Spinal cord (tissue), 9 donors: ENCODE measurements at regions not wholly inside any gene's neighbourhood (a gene's known extent, or its start where the extent isn't known, plus 50 kb on each side); places are given as distances from the start of the nearest gene placed in this dataset.

Source experiments
- DNase-seq, 6 donors: peaks; one replicate each; pipeline versions ENCODE4 v3.0.0 to v3.0.0-alpha.2; 2013 to 2015; ENCODE audit warnings: low spot score in 6 of 6, low read depth in 4 of 6
- H3K27ac ChIP-seq: one replicate; pipeline ENCODE4 v1.5.1; 2013; ENCODE audit warnings: low read depth, low read length, control low read depth
- H3K27me3 ChIP-seq: one replicate; pipeline ENCODE4 v1.6.1; 2013; ENCODE audit warnings: low read length; ENCODE audit not compliant: control insufficient read depth, insufficient read depth
- H3K36me3 ChIP-seq: one replicate; pipeline ENCODE4 v1.6.1; 2013; ENCODE audit warnings: low read length; ENCODE audit not compliant: control insufficient read depth, insufficient read depth
- H3K4me1 ChIP-seq: one replicate; pipeline ENCODE4 v1.6.1; 2013; ENCODE audit warnings: low read length; ENCODE audit not compliant: control insufficient read depth, insufficient read depth
- H3K4me3 ChIP-seq: one replicate; pipeline ENCODE4 v1.5.1; 2013; ENCODE audit warnings: low read depth, low read length, control low read depth
- H3K9me3 ChIP-seq: one replicate; pipeline ENCODE4 v1.6.1; 2013; ENCODE audit warnings: low read length; ENCODE audit not compliant: control insufficient read depth, insufficient read depth
- WGBS: methylation state at CpG from one replicate; pipeline ENCODE4 v1.1.5; 2013; ENCODE audit warnings: missing lambda C conversion rate; ENCODE audit not compliant: insufficient coverage; 5-methylcytosine and 5-hydroxymethylcytosine counted together
- donor health status: healthy.

GRCh38 chr6:170163405-170164170, 127.3 kb downstream of the DLL1 start:
- WGBS, result 93% methylated on average over 24 of the region's 27 CpGs
- Histone ChIP-seq H3K27ac (no peak overlapping the region), H3K4me3 (no peak overlapping the region), H3K27me3 (no peaks in the 10 kb centered on the region), H3K9me3 (no peaks in the 10 kb centered on the region), H3K36me3 (no peaks in the 10 kb centered on the region), H3K4me1 (peaks cover 17% of the 10 kb centered on the region)
- DNase-seq, result no peak

GRCh38 chr6:170162775-170163404, 128.0 kb downstream of the DLL1 start:
- H3K9me3 ChIP-seq, result no peaks in the 10 kb centered on the region
- peaks cover 17% of the 10 kb centered on the region for H3K4me1 ChIP-seq
- 78% methylated on average over 11 of the region's 19 CpGs for WGBS
- no peaks in the 10 kb centered on the region for H3K36me3 ChIP-seq
- no peak overlapping the region for H3K27ac ChIP-seq
- H3K27me3 ChIP-seq, result no peaks in the 10 kb centered on the region
- no peak for DNase-seq
- no peak overlapping the region for H3K4me3 ChIP-seq

- H3K27ac ChIP-seq, result no peak overlapping the region
- H3K36me3 ChIP-seq, result no peaks in the 10 kb centered on the region
- no peak for DNase-seq
- H3K4me3 ChIP-seq, result no peak overlapping the region
- H3K27me3 ChIP-seq, result no peaks in the 10 kb centered on the region
- no peaks in the 10 kb centered on the region for H3K9me3 ChIP-seq
- 82% methylated on average over 26 of the region's 27 CpGs for WGBS
- peaks cover 17% of the 10 kb centered on the region for H3K4me1 ChIP-seq
These were observed 128.7 kb downstream of the DLL1 start for GRCh38 chr6:170162011-170162774.

- WGBS, result 91% methylated on average over 26 of the region's 27 CpGs
- Histone ChIP-seq H3K27me3 (no peaks in the 10 kb centered on the region), H3K9me3 (no peaks in the 10 kb centered on the region), H3K4me1 (peaks cover 16% of the 10 kb centered on the region), H3K27ac (no peak overlapping the region), H3K36me3 (no peaks in the 10 kb centered on the region), H3K4me3 (no peak overlapping the region)
- DNase-seq, result no peak
These were observed 130.0 kb downstream of the DLL1 start for GRCh38 chr6:170160628-170161611.

- DNase-seq, result no peak
- H3K9me3 ChIP-seq, result no peaks in the 10 kb centered on the region
- 95% methylated on average over 32 of the region's 40 CpGs for whole genome bisulfite sequencing
- H3K4me3 ChIP-seq, result no peak overlapping the region
- no peaks in the 10 kb centered on the region for H3K36me3 ChIP-seq
- no peaks in the 10 kb centered on the region for H3K27me3 ChIP-seq
- H3K4me1 ChIP-seq, result peaks cover 14% of the 10 kb centered on the region
- H3K27ac ChIP-seq, result no peak overlapping the region
These were observed 130.7 kb downstream of the DLL1 start for GRCh38 chr6:170160031-170160627.

GRCh38 chr6:170159022-170159965, 131.6 kb downstream of the DLL1 start:
- H3K27ac ChIP-seq, result no peak overlapping the region
- no peak overlapping the region for H3K4me3 ChIP-seq
- no peaks in the 10 kb centered on the region for H3K27me3 ChIP-seq
- H3K9me3 ChIP-seq, result no peaks in the 10 kb centered on the region
- DNase-seq, result no peak
- no peaks in the 10 kb centered on the region for H3K36me3 ChIP-seq
- 81% methylated on average over 42 of the region's 53 CpGs for WGBS
- H3K4me1 ChIP-seq, result peaks cover 5% of the 10 kb centered on the region

GRCh38 chr6:170158296-170159021, 132.4 kb downstream of the DLL1 start:
- no peaks in the 10 kb centered on the region for H3K36me3 ChIP-seq
- no peak overlapping the region for H3K4me3 ChIP-seq
- DNase-seq, result no peak
- H3K9me3 ChIP-seq, result no peaks in the 10 kb centered on the region
- H3K27ac ChIP-seq, result no peak overlapping the region
- H3K4me1 ChIP-seq, result peaks cover 10% of the 10 kb centered on the region
- no peaks in the 10 kb centered on the region for H3K27me3 ChIP-seq
- 80% methylated on average over 25 of the region's 29 CpGs for WGBS
